ENCODE measurements at regions not wholly inside any gene's neighbourhood (a gene's known extent, or its start where the extent isn't known, plus 50 kb on each side); places are given as distances from the start of the nearest gene placed in this dataset.

DNA sequence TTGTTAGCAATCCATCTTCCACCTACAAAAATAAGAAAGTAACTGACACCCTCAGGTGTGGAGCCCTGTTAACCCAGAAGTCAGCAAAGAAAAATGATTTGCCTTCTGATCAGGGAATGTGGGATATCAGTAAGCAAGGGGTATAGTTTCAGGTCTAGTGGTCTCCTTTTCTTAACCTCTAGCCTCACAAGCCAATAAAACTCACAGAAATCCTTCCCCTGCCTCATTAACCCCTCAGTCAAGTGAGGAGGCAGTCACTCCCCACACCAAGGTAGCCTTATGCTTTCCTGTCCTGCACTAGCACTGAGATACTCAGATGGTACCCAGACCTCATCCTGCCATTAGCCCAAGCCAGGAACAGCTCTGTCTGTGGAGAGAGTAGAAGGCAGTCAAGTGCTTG lies 103.4 kb upstream of the VASH1 start:
- DNase-seq, result no peak

GRCh38 chr14:76662580-76662979 lies 98.7 kb upstream of the VASH1 start:
- no peak for DNase-seq

DNA sequence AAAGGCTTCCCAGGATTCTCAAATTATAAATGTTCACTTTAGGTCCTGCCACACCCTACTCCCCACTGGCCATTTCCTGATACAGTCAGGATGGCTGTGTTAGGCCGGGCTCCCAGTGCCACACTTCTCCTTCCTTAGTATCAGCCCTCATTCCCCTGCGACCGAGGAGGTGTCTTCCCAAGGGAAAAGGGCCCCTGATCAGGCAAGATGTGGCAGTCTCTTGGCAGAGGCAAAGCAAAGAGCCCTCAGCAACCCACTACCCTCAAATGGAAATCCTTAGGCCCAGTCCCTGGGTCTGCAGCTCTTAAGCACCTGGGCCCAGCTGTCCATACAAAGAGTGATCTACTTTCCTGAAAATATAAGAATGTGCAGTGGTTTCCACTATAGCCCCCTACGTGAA lies 96.5 kb upstream of the VASH1 start:
- no peak for DNase-seq

DNA sequence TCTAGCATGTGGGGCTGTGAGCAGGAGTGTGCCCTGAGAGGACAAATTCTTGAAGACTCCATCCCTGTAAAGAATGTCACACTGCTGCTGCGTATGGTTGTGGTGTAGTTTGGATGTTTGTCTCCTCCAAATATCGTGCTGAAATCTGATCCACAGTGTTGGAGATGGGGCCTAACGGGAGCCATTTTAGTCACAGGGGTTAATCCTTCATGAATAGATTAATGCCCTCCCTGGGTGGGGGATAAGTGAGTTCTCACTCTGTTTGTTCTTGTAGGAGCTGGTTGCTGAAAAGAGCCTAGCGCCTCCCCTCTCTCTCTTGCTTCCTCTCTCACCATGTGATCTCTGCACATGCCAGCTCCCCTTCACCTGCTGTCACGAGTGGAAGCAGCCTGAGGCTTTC lies 94.5 kb upstream of the VASH1 start:
- DNase-seq, result no peak

GRCh38 chr14:76669770-76670169 lies 91.5 kb upstream of the VASH1 start:
- DNase-seq, result no peak

- no peak for DNase-seq
Observed at GRCh38 chr14:76672123-76672522, 89.1 kb upstream of the VASH1 start.

DNA sequence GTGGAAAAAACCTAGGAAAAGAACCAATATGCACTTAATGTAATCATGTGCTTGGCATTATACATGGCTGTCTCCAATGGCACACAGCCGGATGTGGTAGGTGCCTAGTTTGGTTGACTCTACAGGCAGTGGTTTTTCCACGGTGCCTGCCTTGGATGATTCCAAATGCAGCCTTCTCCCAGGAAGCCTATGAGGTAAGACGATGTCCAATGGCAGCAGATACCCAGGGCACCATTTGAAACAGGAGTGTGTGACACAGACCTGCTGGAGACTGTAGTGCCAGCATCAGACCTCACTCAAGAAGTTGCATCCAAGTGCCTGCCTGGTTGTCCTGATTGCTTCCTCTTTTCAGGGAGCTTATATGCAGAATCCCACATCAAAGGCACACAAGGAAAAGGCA lies 88.0 kb upstream of the VASH1 start:
- no peak for DNase-seq

- DNase-seq, result no peak
Observed at GRCh38 chr14:76675046-76675445, 86.2 kb upstream of the VASH1 start.

- no peak for DNase-seq
Observed at GRCh38 chr14:76676539-76676938, 84.7 kb upstream of the VASH1 start.

DNA sequence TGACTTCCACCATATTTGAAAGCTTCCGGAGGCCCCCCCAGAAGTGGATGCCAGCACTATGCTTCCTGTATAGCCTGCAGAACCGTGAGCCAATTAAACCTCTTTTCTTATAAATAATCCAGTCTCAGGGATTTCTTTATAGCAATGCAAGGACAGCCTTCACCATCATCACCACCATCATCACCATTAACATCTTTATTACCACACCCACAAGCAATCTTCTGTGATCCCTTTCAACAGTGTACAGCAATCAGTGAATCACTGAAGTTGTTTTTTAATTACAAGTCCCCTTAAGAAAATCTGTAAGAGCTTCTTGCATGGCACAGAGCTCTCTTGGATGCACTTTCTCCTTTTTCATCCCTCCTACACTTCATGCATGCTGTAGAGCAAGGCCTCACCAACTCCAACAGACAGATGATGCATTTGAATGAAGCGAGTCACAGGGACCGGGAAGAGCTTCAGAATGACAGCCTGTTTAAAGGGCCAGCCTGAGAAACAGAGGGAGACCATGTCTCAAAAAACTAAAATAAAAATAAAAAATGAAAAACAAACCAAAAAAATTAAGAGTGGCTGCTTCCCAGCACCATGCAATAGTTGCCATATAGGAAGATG lies 83.6 kb upstream of the VASH1 start:
- DNase-seq, result no peak

DNA sequence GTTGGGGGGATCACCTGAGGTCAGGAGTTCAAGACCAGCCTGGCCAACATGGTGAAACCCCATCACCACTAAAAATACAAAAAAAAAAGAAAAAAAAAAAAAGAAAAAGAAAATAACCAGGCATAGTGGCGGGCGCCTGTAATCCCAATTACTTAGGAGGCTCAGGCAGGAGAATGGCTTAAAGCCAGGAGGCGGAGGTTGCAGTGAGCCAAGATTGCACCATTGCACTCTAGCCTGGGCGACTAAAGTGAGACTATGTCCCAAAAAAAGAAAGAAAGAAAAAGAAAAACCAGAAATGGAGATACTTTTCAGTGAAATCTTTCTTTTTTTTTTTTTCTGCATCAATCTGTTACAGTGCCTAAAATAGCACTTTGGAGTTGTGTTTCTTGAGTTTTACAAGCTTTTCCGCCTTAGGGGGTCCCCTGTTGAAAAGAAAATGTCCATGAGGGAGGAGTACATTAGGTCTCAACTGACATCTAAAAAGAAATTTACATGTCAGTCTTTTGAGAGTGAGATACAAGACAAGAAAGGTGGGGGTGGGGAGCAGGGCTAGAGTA lies 82.9 kb upstream of the VASH1 start:
- DNase-seq, result no peak

GRCh38 chr14:76682367-76682766 lies 78.9 kb upstream of the VASH1 start:
- no peak for DNase-seq

DNA sequence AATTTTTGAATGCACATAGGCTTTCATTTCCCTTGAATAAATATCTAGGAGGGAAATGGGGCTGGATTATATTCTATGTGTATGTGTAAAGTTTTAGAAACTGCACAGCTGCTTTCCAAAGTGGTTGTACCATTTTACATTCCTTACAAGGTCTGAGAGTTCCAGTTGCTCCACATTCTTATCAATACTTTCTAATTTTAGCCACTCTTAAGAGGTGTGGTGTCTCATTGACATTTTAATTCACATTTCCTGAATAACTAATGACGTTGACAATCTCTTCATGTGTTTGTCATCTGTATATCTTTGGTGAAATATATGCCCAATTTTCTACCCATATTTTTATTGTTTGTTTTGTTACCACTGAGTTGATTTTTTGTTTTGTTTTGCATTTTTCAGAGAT lies 74.6 kb upstream of the VASH1 start:
- DNase-seq, result no peak

- no peak for DNase-seq
Observed at GRCh38 chr14:76687611-76688382, 73.5 kb upstream of the VASH1 start.

DNA sequence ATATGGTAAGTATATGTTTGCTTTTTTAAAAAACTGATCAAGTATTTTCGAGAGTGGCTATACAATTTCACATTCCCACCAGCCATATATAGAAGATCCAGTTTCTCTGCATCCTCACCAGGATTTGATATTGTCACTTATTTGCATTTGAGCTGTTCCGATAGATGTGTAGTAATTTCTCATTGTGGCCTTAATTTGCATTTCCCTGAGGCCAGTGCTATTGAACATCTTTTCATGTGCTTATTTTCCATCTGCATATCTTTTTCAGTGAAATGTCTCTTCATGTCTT lies 72.9 kb upstream of the VASH1 start:
- no peak for DNase-seq

DNA sequence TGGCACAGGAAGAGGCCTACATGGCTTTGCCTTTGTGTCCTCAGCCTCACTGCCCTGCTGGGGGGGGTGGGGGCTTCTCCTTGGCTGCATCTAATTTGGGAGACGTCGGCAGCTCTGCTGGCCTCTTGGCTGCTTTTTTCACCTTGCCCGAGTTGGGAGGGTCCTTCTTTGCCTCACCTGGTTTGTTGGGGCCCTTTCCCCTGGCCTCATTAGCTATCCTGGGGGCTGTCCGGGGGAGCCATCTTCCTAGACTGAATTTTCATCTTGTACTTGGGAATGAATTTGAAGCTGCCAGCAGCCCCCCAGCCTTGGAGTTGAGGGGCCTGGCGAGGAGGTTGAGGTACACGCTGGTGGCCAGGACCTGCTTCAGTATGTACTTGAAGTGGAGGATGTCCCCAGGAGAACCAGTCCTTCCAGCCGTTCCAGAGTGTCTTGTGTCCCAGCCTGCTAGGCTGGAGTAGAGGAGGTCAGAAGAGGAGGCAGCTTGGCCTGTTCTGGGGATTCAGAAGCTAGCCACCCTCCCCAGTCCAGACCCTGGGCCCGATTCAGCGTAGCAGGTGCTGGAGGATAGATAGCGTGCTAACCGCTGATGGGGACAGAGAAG lies 70.7 kb upstream of the VASH1 start:
- DNase-seq, result no peak

- DNase-seq, result no peak
Observed at GRCh38 chr14:76694106-76694505, 67.2 kb upstream of the VASH1 start.

GRCh38 chr14:76695263-76695920 lies 65.9 kb upstream of the VASH1 start:
- DNase-seq, result no peak

- no peak for DNase-seq
Observed at GRCh38 chr14:76696361-76696760, 64.9 kb upstream of the VASH1 start.

DNA sequence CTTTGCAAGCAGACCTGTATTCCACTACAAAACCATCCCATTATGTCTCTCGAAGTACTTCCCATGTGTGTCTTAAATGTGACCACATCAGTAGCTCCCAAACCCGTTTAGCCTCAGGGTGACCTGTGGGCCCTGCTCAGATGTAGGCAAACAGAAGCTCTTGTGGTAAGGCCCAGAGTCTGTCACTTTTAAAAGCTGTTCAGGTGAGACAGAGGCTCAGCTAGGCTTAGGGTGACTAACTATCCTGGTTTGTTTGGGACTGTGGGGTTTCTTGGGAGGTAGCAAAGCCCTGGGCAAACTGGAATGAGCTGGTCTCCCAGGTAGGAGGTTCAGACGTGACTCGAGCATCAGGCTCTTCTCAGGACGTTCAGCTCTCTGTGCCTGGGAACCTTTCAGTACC lies 64.5 kb upstream of the VASH1 start:
- DNase-seq, result no peak

- no peak for DNase-seq
Observed at GRCh38 chr14:76697246-76697905, 63.9 kb upstream of the VASH1 start.

GRCh38 chr14:76698191-76698590 lies 63.1 kb upstream of the VASH1 start:
- DNase-seq, result no peak
